Thyroid gland (tissue), 4 donors: ENCODE measurements at regions not wholly inside any gene's neighbourhood (a gene's known extent, or its start where the extent isn't known, plus 50 kb on each side); places are given as distances from the start of the nearest gene placed in this dataset.

ENCODE experiments used
- CTCF ChIP-seq, 6 experiments: fragments of 200-600 bp in 3 of 6; fragments of 450-650 bp in 3 of 6; sonication (generic) in 3 of 6; IDR thresholded peaks; one replicate each; pipeline ENCODE4 v1.5.1; 2016 to 2019; ENCODE audit warnings: antibody characterized with exemption in 6 of 6, mild to moderate bottlenecking in 2 of 6, inconsistent platforms in 1 of 6, moderate library complexity in 1 of 6
- POLR2A ChIP-seq, 2 donors: fragments of 450-650 bp; IDR thresholded peaks; one replicate each; pipeline ENCODE4 v1.6.1; 2017; ENCODE audit warnings: antibody characterized with exemption in 2 of 2, mild to moderate bottlenecking in 2 of 2, moderate library complexity in 1 of 2

DNA sequence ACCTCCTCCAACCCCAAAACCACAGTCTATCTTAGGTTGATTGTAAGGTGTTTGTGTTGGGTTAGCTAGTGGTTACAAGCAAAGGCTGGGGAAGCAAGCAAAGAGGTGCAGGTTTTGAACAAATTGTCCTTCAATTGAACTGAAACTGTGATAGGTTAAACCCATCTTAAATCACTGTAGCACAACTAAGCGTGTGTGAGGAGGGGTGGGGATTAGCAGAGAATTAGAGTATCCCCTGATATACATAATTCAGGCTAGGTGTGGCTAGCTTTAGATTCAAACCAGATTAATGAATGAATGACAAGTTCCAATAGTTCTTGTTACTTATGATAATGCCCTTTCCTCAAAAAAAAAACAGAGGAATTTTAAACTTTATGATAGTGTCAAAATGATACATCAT lies 191.0 kb upstream of the POF1B start:
- TF ChIP-seq CTCF (IDR thresholded peaks at IDR 0.05) (no peak), POLR2A (IDR thresholded peaks at IDR 0.05) (no peak)
